Upper lobe of right lung (tissue), 1 donor: ENCODE measurements at regions not wholly inside any gene's neighbourhood (a gene's known extent, or its start where the extent isn't known, plus 50 kb on each side); places are given as distances from the start of the nearest gene placed in this dataset.

Source experiments
- ATAC-seq: fragments of 200-7000 bp; cut with Tn5 transposase; one replicate; pipeline ENCODE4 v1.9.1; 2020; ENCODE audit warnings: mild to moderate bottlenecking, moderate library complexity
- DNase-seq: peaks from one replicate; pipeline ENCODE4 v3.0.0-alpha.2; 2020
- H3K27ac ChIP-seq: fragments of 200-600 bp; one replicate; pipeline ENCODE4 v1.8.0; 2022
- H3K27me3 ChIP-seq: fragments of 200-600 bp; one replicate; pipeline ENCODE4 v1.8.0; 2022; ENCODE audit warnings: mild to moderate bottlenecking
- H3K36me3 ChIP-seq: fragments of 200-600 bp; one replicate; pipeline ENCODE4 v1.8.0; 2022
- H3K4me1 ChIP-seq: fragments of 200-600 bp; one replicate; pipeline ENCODE4 v1.8.0; 2022
- H3K4me3 ChIP-seq: fragments of 200-600 bp; one replicate; pipeline ENCODE4 v1.8.0; 2022; ENCODE audit warnings: mild to moderate bottlenecking
- H3K9me3 ChIP-seq: fragments of 200-600 bp; one replicate; pipeline ENCODE4 v1.8.0; 2022
- CTCF ChIP-seq: fragments of 200-600 bp; IDR thresholded peaks from one replicate; pipeline ENCODE4 v1.8.0; 2022; ENCODE audit warnings: antibody characterized with exemption
- intact Hi-C: fragments of 100-400 bp; cut with DNase I; formaldehyde crosslinking; loops from one replicate; pipeline ENCODE4 v1.11.0; 2022
- donor health status: DM: no; HTN: yes; CAD: no; lungs with severe emphysema.

GRCh38 chr5:129223178-129223577 lies 128.6 kb downstream of the ISOC1 start:
- no peak for TF ChIP-seq CTCF
- no peak for ATAC-seq
- intact Hi-C loops = no loop called here

GRCh38 chr5:129228577-129228976 lies 134.0 kb downstream of the ISOC1 start:
- Histone ChIP-seq H3K4me3 (no peak overlapping the region), H3K4me1 (no peaks in the 10 kb centered on the region), H3K27ac (no peak overlapping the region), H3K27me3 (no peaks in the 10 kb centered on the region), H3K9me3 (no peaks in the 10 kb centered on the region), H3K36me3 (no peaks in the 10 kb centered on the region)
- ATAC-seq (no peak), DNase-seq (no peak)
- intact Hi-C loops = no loop called here
- TF ChIP-seq CTCF = no peak

More at GRCh38 chr5:129223178-129223577, 128.6 kb downstream of the ISOC1 start:
- no peaks in the 10 kb centered on the region for H3K27me3 ChIP-seq
- no peaks in the 10 kb centered on the region for H3K36me3 ChIP-seq
- no peaks in the 10 kb centered on the region for H3K9me3 ChIP-seq
- H3K4me3 ChIP-seq = no peak overlapping the region
- H3K27ac ChIP-seq = no peak overlapping the region
- DNase-seq = no peak
- H3K4me1 ChIP-seq = no peaks in the 10 kb centered on the region

GRCh38 chr5:129241755-129242154 lies 147.2 kb downstream of the ISOC1 start:
- Histone ChIP-seq H3K9me3 (no peaks in the 10 kb centered on the region), H3K36me3 (no peaks in the 10 kb centered on the region), H3K4me3 (no peak overlapping the region), H3K27ac (no peak overlapping the region), H3K4me1 (no peaks in the 10 kb centered on the region), H3K27me3 (no peaks in the 10 kb centered on the region)
- DNase-seq (no peak), ATAC-seq (no peak)
- intact Hi-C loops = no loop called here
- no peak for TF ChIP-seq CTCF

GRCh38 chr5:129243039-129243438 lies 148.5 kb downstream of the ISOC1 start:
- ATAC-seq (no peak), DNase-seq (no peak)
- no peak for TF ChIP-seq CTCF
- no peaks in the 10 kb centered on the region for H3K9me3 ChIP-seq
- H3K4me3 ChIP-seq = no peak overlapping the region
- H3K27me3 ChIP-seq = no peaks in the 10 kb centered on the region
- no peaks in the 10 kb centered on the region for H3K4me1 ChIP-seq
- intact Hi-C loops = no loop called here
- H3K27ac ChIP-seq = no peak overlapping the region
- no peaks in the 10 kb centered on the region for H3K36me3 ChIP-seq

GRCh38 chr5:129244478-129244877 lies 149.9 kb downstream of the ISOC1 start:
- no peaks in the 10 kb centered on the region for H3K36me3 ChIP-seq
- ATAC-seq (no peak), DNase-seq (no peak)
- TF ChIP-seq CTCF = no peak
- no peak overlapping the region for H3K4me3 ChIP-seq
- H3K4me1 ChIP-seq = no peaks in the 10 kb centered on the region
- no peak overlapping the region for H3K27ac ChIP-seq
- H3K9me3 ChIP-seq = no peaks in the 10 kb centered on the region
- intact Hi-C loops = no loop called here
- H3K27me3 ChIP-seq = no peaks in the 10 kb centered on the region

GRCh38 chr5:129245489-129245888 lies 150.9 kb downstream of the ISOC1 start:
- H3K27me3 ChIP-seq = no peaks in the 10 kb centered on the region
- TF ChIP-seq CTCF = no peak
- no peaks in the 10 kb centered on the region for H3K9me3 ChIP-seq
- intact Hi-C loops = no loop called here
- ATAC-seq (no peak), DNase-seq (no peak)
- no peak overlapping the region for H3K27ac ChIP-seq
- no peaks in the 10 kb centered on the region for H3K36me3 ChIP-seq
- no peak overlapping the region for H3K4me3 ChIP-seq
- no peaks in the 10 kb centered on the region for H3K4me1 ChIP-seq
